ENCODE measurements at regions not wholly inside any gene's neighbourhood (a gene's known extent, or its start where the extent isn't known, plus 50 kb on each side); places are given as distances from the start of the nearest gene placed in this dataset.

GRCh38 chr9:75610246-75610645 lies 280.2 kb upstream of the PCSK5 start:
- Histone ChIP-seq H3K9me2 (ENCODE audit: insufficient read depth) (no peaks in the 10 kb centered on the region), H3K9ac (ENCODE audit: low read length) (no peak overlapping the region), H4K20me1 (ENCODE audit: insufficient read depth) (no peaks in the 10 kb centered on the region), H3K4me3 (replicated peaks in 1 of 2; ENCODE audit: low read depth in 1 of 2, low read length in 2 of 2) (no peak overlapping the region), H3K4me2 (ENCODE audit: low read length) (no peak overlapping the region), H3K9me3 (ENCODE audit: control insufficient read depth in 1 of 2, insufficient read depth in 1 of 2, low read depth in 1 of 2, low read length in 2 of 2) (no peaks in the 10 kb centered on the region), H2AFZ (ENCODE audit: low read depth, low read length, poor library complexity, severe bottlenecking) (no peak overlapping the region), H3K27me3 (ENCODE audit: insufficient read depth, low read length) (peaks cover 22% of the 10 kb centered on the region), H3K27ac (ENCODE audit: low read depth, low read length) (no peak overlapping the region), H3K36me3 (ENCODE audit: control insufficient read depth in 1 of 2, insufficient read depth in 2 of 2, low read length in 2 of 2) (no peaks in the 10 kb centered on the region), H3K4me1 (ENCODE audit: control insufficient read depth in 1 of 2, insufficient read depth in 2 of 2, low read length in 2 of 2) (peaks cover under 1 to 2% of the 10 kb centered on the region in 2 experiments; a peak in 1 of 4 replicates), H3K79me2 (ENCODE audit: insufficient read depth, low read length) (no peaks in the 10 kb centered on the region)
- DNase-seq (ENCODE audit: low read depth, low spot score) (no peak), ATAC-seq (no peak)
- no TSS peak for BruUV-seq (replicated peaks)
- TF ChIP-seq, protein P1, sequence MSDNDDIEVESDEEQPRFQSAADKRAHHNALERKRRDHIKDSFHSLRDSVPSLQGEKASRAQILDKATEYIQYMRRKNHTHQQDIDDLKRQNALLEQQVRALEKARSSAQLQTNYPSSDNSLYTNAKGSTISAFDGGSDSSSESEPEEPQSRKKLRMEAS (IDR thresholded peaks at IDR 0.05), result no peak
- TF ChIP-seq CBX3 (IDR thresholded peaks at IDR 0.05; ENCODE audit: low read depth), result no peak
- no peak for TF ChIP-seq ZNF274 (IDR thresholded peaks at IDR 0.05; ENCODE audit: low read depth, low read length)
- TF ChIP-seq SIN3A (IDR thresholded peaks at IDR 0.05; ENCODE audit: low read depth), result no peak
- intact Hi-C loops (cut with micrococcal nuclease), result no loop called here
- ChIA-PET RAD21 (ENCODE audit: low non-redundant PET in 1 of 2, low total read pairs in 2 of 2, uncharacterized antibody in 2 of 2, unreplicated experiment in 2 of 2) (no interaction called here), CTCF (no interaction called here), POLR2A (no interaction called here)

- ChIA-PET POLR2A (no interaction called here), RAD21 (ENCODE audit: low non-redundant PET in 1 of 2, low total read pairs in 2 of 2, uncharacterized antibody in 2 of 2, unreplicated experiment in 2 of 2) (no interaction called here), CTCF (no interaction called here)
- Histone ChIP-seq H3K4me2 (ENCODE audit: low read length) (no peak overlapping the region), H3K27ac (ENCODE audit: low read depth, low read length) (no peak overlapping the region), H3K9me2 (ENCODE audit: insufficient read depth) (no peaks in the 10 kb centered on the region), H3K9me3 (ENCODE audit: control insufficient read depth in 1 of 2, insufficient read depth in 1 of 2, low read depth in 1 of 2, low read length in 2 of 2) (no peaks in the 10 kb centered on the region), H2AFZ (ENCODE audit: low read depth, low read length, poor library complexity, severe bottlenecking) (no peak overlapping the region), H3K4me3 (replicated peaks in 1 of 2; ENCODE audit: low read depth in 1 of 2, low read length in 2 of 2) (no peak overlapping the region), H3K27me3 (ENCODE audit: insufficient read depth, low read length) (peaks cover 22% of the 10 kb centered on the region), H3K4me1 (ENCODE audit: control insufficient read depth in 1 of 2, insufficient read depth in 2 of 2, low read length in 2 of 2) (peaks cover 4 to 5% of the 10 kb centered on the region in 2 experiments; a peak in 1 of 4 replicates), H4K20me1 (ENCODE audit: insufficient read depth) (no peaks in the 10 kb centered on the region), H3K36me3 (ENCODE audit: control insufficient read depth in 1 of 2, insufficient read depth in 2 of 2, low read length in 2 of 2) (no peaks in the 10 kb centered on the region), H3K79me2 (ENCODE audit: insufficient read depth, low read length) (no peaks in the 10 kb centered on the region), H3K9ac (ENCODE audit: low read length) (no peak overlapping the region)
- BruUV-seq (replicated peaks), result no TSS peak
- TF ChIP-seq TCF7L2 (IDR thresholded peaks at IDR 0.05; ENCODE audit: borderline replicate concordance, extremely low read depth, insufficient read depth, insufficient read length), result no peak
- TF ChIP-seq ZFX (IDR thresholded peaks at IDR 0.05), result no peak
- no peak for TF ChIP-seq ATF3 (IDR thresholded peaks at IDR 0.05)
- no peak for TF ChIP-seq EZH2phosphoT487 (IDR thresholded peaks at IDR 0.05; ENCODE audit: borderline replicate concordance)
- no peak for TF ChIP-seq CTCF (IDR thresholded peaks at IDR 0.05 in 2 of 3, conservative IDR thresholded peaks at IDR 0.05 in 1 of 3; ENCODE audit: borderline replicate concordance in 1 of 3, insufficient read depth in 1 of 3, low read depth in 2 of 3, low read length in 2 of 3)
- no peak for TF ChIP-seq EZH2 (IDR thresholded peaks at IDR 0.05)
- TF ChIP-seq FOSL1 (IDR thresholded peaks at IDR 0.05; ENCODE audit: low read depth), result no peak
- TF ChIP-seq ZNF274 (IDR thresholded peaks at IDR 0.05; ENCODE audit: low read depth, low read length), result no peak
- intact Hi-C loops (cut with micrococcal nuclease), result no loop called here
- no peak for DNase-seq (ENCODE audit: low read depth, low spot score)
- ATAC-seq, result no peak
Observed at GRCh38 chr9:75612205-75612604, 278.3 kb upstream of the PCSK5 start.
